SK-N-SH treated with all-trans-retinoic acid at 6 μM for 48 hours (cell line): ENCODE measurements at regions not wholly inside any gene's neighbourhood (a gene's known extent, or its start where the extent isn't known, plus 50 kb on each side); places are given as distances from the start of the nearest gene placed in this dataset.

Experiments used
- ATAC-seq: fragments of 200-7000 bp; cut with Tn5 transposase; 3 replicates; pipeline ENCODE4 v1.9.1; 2020; ENCODE audit warnings: mild to moderate bottlenecking, moderate library complexity
- ARNTL ChIP-seq: fragments of 450-650 bp; formaldehyde crosslinking; IDR thresholded peaks from 2 replicates; pipeline ENCODE4 v1.5.0; 2020; ENCODE audit warnings: low read depth, mild to moderate bottlenecking, moderate library complexity, borderline replicate concordance
- BACH2 ChIP-seq: fragments of 250-450 bp; sonication (Bioruptor Pico); IDR thresholded peaks from 2 replicates; pipeline ENCODE4 v1.9.0; 2021; ENCODE audit warnings: mild to moderate bottlenecking, borderline replicate concordance
- CSDC2 ChIP-seq: fragments of 250-450 bp; sonication (Bioruptor Pico); IDR thresholded peaks from 2 replicates; pipeline ENCODE4 v1.5.0; 2020; ENCODE audit warnings: mild to moderate bottlenecking, moderate library complexity
- CSRNP3 ChIP-seq: fragments of 250-450 bp; sonication (Bioruptor Pico); IDR thresholded peaks from 2 replicates; pipeline ENCODE4 v1.5.1; 2021; ENCODE audit warnings: mild to moderate bottlenecking, moderate library complexity
- ESRRG ChIP-seq: fragments of 250-450 bp; sonication (Bioruptor Pico); IDR thresholded peaks from 2 replicates; pipeline ENCODE4 v1.6.1; 2021; ENCODE audit warnings: mild to moderate bottlenecking
- GLIS3 ChIP-seq: fragments of 250-450 bp; sonication (Bioruptor Pico); IDR thresholded peaks from 2 replicates; pipeline ENCODE4 v1.5.0; 2020; ENCODE audit warnings: mild to moderate bottlenecking, moderate library complexity
- ISL1 ChIP-seq: fragments of 250-450 bp; sonication (Bioruptor Pico); IDR thresholded peaks from 2 replicates; pipeline ENCODE4 v2.1.2; 2022; ENCODE audit warnings: mild to moderate bottlenecking, moderate library complexity
- OSR1 ChIP-seq: fragments of 250-450 bp; sonication (Bioruptor Pico); IDR thresholded peaks from 2 replicates; pipeline ENCODE4 v1.8.0; 2022; ENCODE audit warnings: moderate library complexity, mild to moderate bottlenecking, inconsistent platforms
- POU6F1 ChIP-seq: fragments of 250-450 bp; sonication (Bioruptor Pico); IDR thresholded peaks from 2 replicates; pipeline ENCODE4 v1.8.0; 2021; ENCODE audit warnings: low read depth, mild to moderate bottlenecking, moderate library complexity, borderline replicate concordance
- PPARA ChIP-seq: fragments of 250-450 bp; sonication (Bioruptor Pico); IDR thresholded peaks from 2 replicates; pipeline ENCODE4 v1.5.0; 2020; ENCODE audit warnings: mild to moderate bottlenecking, borderline replicate concordance
- RARB ChIP-seq: fragments of 250-450 bp; sonication (Bioruptor Pico); IDR thresholded peaks from 2 replicates; pipeline ENCODE4 v1.8.0; 2021; ENCODE audit warnings: mild to moderate bottlenecking, moderate library complexity
- SNAI2 ChIP-seq: fragments of 250-450 bp; sonication (Bioruptor Pico); IDR thresholded peaks from 2 replicates; pipeline ENCODE4 v1.5.0; 2020; ENCODE audit warnings: mild to moderate bottlenecking, moderate library complexity
- TCF4 ChIP-seq: fragments of 250-450 bp; sonication (Bioruptor Pico); IDR thresholded peaks from 2 replicates; pipeline ENCODE4 v1.8.0; 2021; ENCODE audit warnings: mild to moderate bottlenecking, moderate library complexity, borderline replicate concordance
- TOX ChIP-seq: fragments of 250-450 bp; sonication (Bioruptor Pico); IDR thresholded peaks from 2 replicates; pipeline ENCODE4 v1.8.0; 2021; ENCODE audit warnings: mild to moderate bottlenecking, moderate library complexity, borderline replicate concordance
- TSHZ2 ChIP-seq: fragments of 250-450 bp; sonication (Bioruptor Pico); IDR thresholded peaks from 2 replicates; pipeline ENCODE4 v1.5.0; 2020; ENCODE audit warnings: mild to moderate bottlenecking, moderate library complexity
- ZFP30 ChIP-seq: fragments of 450-650 bp; formaldehyde crosslinking; IDR thresholded peaks from 2 replicates; pipeline ENCODE4 v1.5.0; 2022; ENCODE audit warnings: mild to moderate bottlenecking, moderate library complexity
- ZNF565 ChIP-seq: fragments of 450-650 bp; formaldehyde crosslinking; conservative IDR thresholded peaks from 2 replicates; pipeline ENCODE4 v1.5.0; 2020; ENCODE audit warnings: low read depth, mild to moderate bottlenecking, moderate library complexity
- ZNF70 ChIP-seq: fragments of 450-650 bp; formaldehyde crosslinking; IDR thresholded peaks from 2 replicates; pipeline ENCODE4 v1.5.0; 2020; ENCODE audit warnings: mild to moderate bottlenecking, moderate library complexity

- TF ChIP-seq TSHZ2 (CRISPR knock-in tag): no peak
- no peak for TF ChIP-seq ZFP30 (CRISPR knock-in tag)
- no peak for TF ChIP-seq ARNTL (CRISPR knock-in tag)
- no peak for TF ChIP-seq PPARA (CRISPR knock-in tag)
- TF ChIP-seq SNAI2 (CRISPR knock-in tag): no peak
- TF ChIP-seq ESRRG (CRISPR knock-in tag): no peak
- TF ChIP-seq BACH2 (CRISPR knock-in tag): no peak
Measured at GRCh38 chr4:100023800-100024199, 73.7 kb upstream of the H2AZ1 start (continued).

- TF ChIP-seq ISL1 (CRISPR knock-in tag) (peak; percentile 90), CSRNP3 (no peak), TSHZ2 (CRISPR knock-in tag) (peak; percentile 63; the same call in 1 of the 2 replicates), TCF4 (CRISPR knock-in tag) (peak; percentile 73; the same call in 1 of the 2 replicates), OSR1 (CRISPR knock-in tag) (no peak), RARB (no peak), CSDC2 (CRISPR knock-in tag) (no peak)
- peak; percentile 67 for ATAC-seq
Measured at GRCh38 chr4:100022792-100023222, 72.7 kb upstream of the H2AZ1 start.

GRCh38 chr4:100019821-100020220 is 69.7 kb upstream of the H2AZ1 start:
- ATAC-seq: no peak
- TF ChIP-seq RARB (no peak), TCF4 (CRISPR knock-in tag) (no peak), TOX (CRISPR knock-in tag) (no peak), BACH2 (CRISPR knock-in tag) (no peak), GLIS3 (no peak), ARNTL (CRISPR knock-in tag) (no peak), ZNF70 (CRISPR knock-in tag) (no peak), ZFP30 (CRISPR knock-in tag) (no peak), ZNF565 (no peak), CSRNP3 (no peak), ESRRG (CRISPR knock-in tag) (no peak), POU6F1 (CRISPR knock-in tag) (no peak), OSR1 (CRISPR knock-in tag) (no peak)
